KMS-11 (cell line): ENCODE measurements at regions not wholly inside any gene's neighbourhood (a gene's known extent, or its start where the extent isn't known, plus 50 kb on each side); places are given as distances from the start of the nearest gene placed in this dataset.

Source experiments
- H2AFZ ChIP-seq: fragments of 200-600 bp; sonication (generic); 2 replicates; pipeline ENCODE4 v1.6.1; 2016; ENCODE audit warnings: antibody characterized with exemption, mixed run types, low read depth
- H3K27ac ChIP-seq: fragments of 200-600 bp; sonication (generic); 2 replicates; pipeline ENCODE4 v1.6.1; 2016; ENCODE audit warnings: mild to moderate bottlenecking, mixed run types
- H3K27me3 ChIP-seq: fragments of 200-600 bp; sonication (generic); 2 replicates; pipeline ENCODE4 v1.6.1; 2017; ENCODE audit warnings: mild to moderate bottlenecking, low read depth, mixed run types, moderate library complexity; ENCODE audit not compliant: insufficient read depth
- H3K36me3 ChIP-seq: fragments of 200-600 bp; sonication (generic); 2 replicates; pipeline ENCODE4 v1.6.1; 2017; ENCODE audit warnings: mild to moderate bottlenecking, mixed run types; ENCODE audit not compliant: insufficient read depth
- H3K4me1 ChIP-seq: fragments of 200-600 bp; sonication (generic); 2 replicates; pipeline ENCODE4 v1.6.1; 2016; ENCODE audit warnings: mild to moderate bottlenecking, low read depth, mixed run types; ENCODE audit not compliant: poor library complexity, severe bottlenecking
- H3K4me2 ChIP-seq: fragments of 200-600 bp; sonication (generic); 2 replicates; pipeline ENCODE4 v1.7.0; 2016; ENCODE audit warnings: mild to moderate bottlenecking, mixed run types
- H3K4me3 ChIP-seq: fragments of 200-600 bp; sonication (generic); IDR thresholded peaks from 2 replicates; pipeline ENCODE4 v1.6.1; 2017; ENCODE audit warnings: low read depth, low read length, mixed read lengths; ENCODE audit not compliant: insufficient read depth
- H3K79me2 ChIP-seq: fragments of 200-600 bp; sonication (generic); 2 replicates; pipeline ENCODE4 v1.6.1; 2016; ENCODE audit warnings: low read depth, mixed run types; ENCODE audit not compliant: insufficient read depth
- H3K9ac ChIP-seq: fragments of 200-600 bp; sonication (generic); 2 replicates; pipeline ENCODE4 v1.6.1; 2016; ENCODE audit warnings: mild to moderate bottlenecking, mixed run types
- H4K20me1 ChIP-seq: fragments of 200-600 bp; sonication (generic); 2 replicates; pipeline ENCODE4 v1.6.1; 2016; ENCODE audit warnings: mild to moderate bottlenecking, mixed run types; ENCODE audit not compliant: insufficient read depth
- CTCF ChIP-seq: fragments of 200-600 bp; sonication (generic); conservative IDR thresholded peaks from 2 replicates; pipeline ENCODE4 v1.6.1; 2017; ENCODE audit warnings: low read depth, mild to moderate bottlenecking, antibody characterized with exemption, low read length, moderate library complexity, mixed read lengths

GRCh38 chr6:140062043-140063020, 687.9 kb upstream of the CITED2 start:
- no peak for TF ChIP-seq CTCF
- Histone ChIP-seq H3K9ac (no peak overlapping the region), H3K36me3 (no peaks in the 10 kb centered on the region), H3K27me3 (no peaks in the 10 kb centered on the region), H4K20me1 (no peaks in the 10 kb centered on the region), H3K27ac (no peak overlapping the region), H3K4me1 (no peaks in the 10 kb centered on the region), H3K4me2 (no peak overlapping the region), H3K4me3 (no peak overlapping the region), H2AFZ (no peak overlapping the region), H3K79me2 (no peaks in the 10 kb centered on the region)

GRCh38 chr6:140061110-140062042, 686.9 kb upstream of the CITED2 start:
- Histone ChIP-seq H3K9ac (no peak overlapping the region), H3K4me3 (no peak overlapping the region), H3K79me2 (no peaks in the 10 kb centered on the region), H3K4me2 (no peak overlapping the region), H2AFZ (no peak overlapping the region), H3K36me3 (no peaks in the 10 kb centered on the region), H4K20me1 (no peaks in the 10 kb centered on the region), H3K27me3 (no peaks in the 10 kb centered on the region), H3K4me1 (no peaks in the 10 kb centered on the region), H3K27ac (no peak overlapping the region)
- no peak for TF ChIP-seq CTCF

DNA sequence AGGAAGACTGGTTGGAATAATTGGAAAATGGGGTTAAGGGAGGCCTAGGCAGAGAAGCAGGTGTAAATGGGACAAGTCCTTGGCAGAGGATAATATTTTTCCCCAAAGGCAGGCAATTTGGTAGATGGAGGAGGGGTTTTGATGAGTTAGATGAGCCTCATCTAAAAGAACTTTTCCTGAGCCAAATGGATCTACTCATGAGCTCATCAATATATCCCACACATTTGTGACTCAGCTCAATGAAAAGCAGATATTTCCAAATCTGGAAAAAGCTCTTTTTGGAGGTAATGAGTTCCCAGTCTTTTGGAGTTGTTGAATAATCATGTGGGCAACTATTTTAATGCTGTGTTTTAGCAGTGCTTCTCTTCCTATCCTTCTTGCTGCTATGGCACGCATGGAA, 685.5 kb upstream of the CITED2 start:
- Histone ChIP-seq H3K36me3 (no peaks in the 10 kb centered on the region), H3K4me1 (no peaks in the 10 kb centered on the region), H4K20me1 (no peaks in the 10 kb centered on the region), H3K79me2 (no peaks in the 10 kb centered on the region), H3K9ac (no peak overlapping the region), H3K4me2 (no peak overlapping the region), H3K27me3 (no peaks in the 10 kb centered on the region), H3K4me3 (no peak overlapping the region), H2AFZ (no peak overlapping the region), H3K27ac (no peak overlapping the region)
- TF ChIP-seq CTCF, result no peak

GRCh38 chr6:140058863-140059262, 684.4 kb upstream of the CITED2 start:
- H3K27ac ChIP-seq, result no peak overlapping the region
- TF ChIP-seq CTCF, result no peak
- H3K36me3 ChIP-seq, result no peaks in the 10 kb centered on the region
- H4K20me1 ChIP-seq, result no peaks in the 10 kb centered on the region
- no peak overlapping the region for H3K4me2 ChIP-seq
- no peak overlapping the region for H3K9ac ChIP-seq
- H3K4me1 ChIP-seq, result no peaks in the 10 kb centered on the region
- no peak overlapping the region for H3K4me3 ChIP-seq
- H3K79me2 ChIP-seq, result no peaks in the 10 kb centered on the region
- no peak overlapping the region for H2AFZ ChIP-seq
- no peaks in the 10 kb centered on the region for H3K27me3 ChIP-seq
